COLO829 (cell line): ENCODE measurements at regions not wholly inside any gene's neighbourhood (a gene's known extent, or its start where the extent isn't known, plus 50 kb on each side); places are given as distances from the start of the nearest gene placed in this dataset.

Experiments
- DNase-seq: peaks from one replicate; pipeline ENCODE4 v3.0.0; 2012; ENCODE audit warnings: low spot score

DNA sequence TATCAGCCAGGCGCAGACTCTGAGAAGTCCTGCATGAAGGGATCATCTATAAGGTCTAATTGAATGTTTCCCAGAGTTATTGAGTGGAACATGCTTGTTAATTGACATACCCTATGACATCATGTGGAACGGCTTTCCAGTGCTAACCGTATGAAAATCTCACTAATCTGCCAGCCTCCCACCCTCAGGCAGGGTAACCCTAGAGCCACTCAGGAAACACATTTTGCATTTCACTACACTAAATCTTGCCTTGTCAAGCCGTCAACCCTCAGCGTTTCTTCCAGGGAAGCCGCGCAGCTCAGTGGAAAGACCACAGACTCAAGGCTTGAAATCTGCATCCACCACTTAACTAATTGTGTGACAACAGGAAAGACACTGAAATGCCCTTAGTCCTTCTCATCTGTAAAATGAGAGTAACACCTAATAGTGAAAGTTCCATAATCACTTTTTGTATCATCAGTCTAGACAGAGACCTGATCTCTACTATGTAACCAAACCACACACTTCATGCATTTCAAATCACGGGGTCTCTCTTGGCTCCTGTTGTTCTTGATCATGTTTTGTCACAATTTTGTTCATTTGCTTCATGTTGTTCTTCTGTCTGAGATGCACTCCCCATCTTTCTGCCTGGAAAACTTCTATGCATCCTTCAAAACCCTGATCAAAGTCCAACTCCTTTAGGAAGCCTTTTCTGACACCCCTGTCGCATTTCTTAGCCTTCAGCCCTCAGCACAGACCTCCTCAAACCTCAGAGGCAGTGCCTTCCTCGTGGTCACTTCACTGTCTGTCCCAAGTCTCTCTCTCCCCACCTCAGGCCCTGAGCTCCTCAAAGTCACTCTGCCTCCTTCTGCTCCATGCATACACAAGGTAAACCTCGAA, 246.5 kb downstream of the TOMM20 start:
- DNase-seq: no peak

DNA sequence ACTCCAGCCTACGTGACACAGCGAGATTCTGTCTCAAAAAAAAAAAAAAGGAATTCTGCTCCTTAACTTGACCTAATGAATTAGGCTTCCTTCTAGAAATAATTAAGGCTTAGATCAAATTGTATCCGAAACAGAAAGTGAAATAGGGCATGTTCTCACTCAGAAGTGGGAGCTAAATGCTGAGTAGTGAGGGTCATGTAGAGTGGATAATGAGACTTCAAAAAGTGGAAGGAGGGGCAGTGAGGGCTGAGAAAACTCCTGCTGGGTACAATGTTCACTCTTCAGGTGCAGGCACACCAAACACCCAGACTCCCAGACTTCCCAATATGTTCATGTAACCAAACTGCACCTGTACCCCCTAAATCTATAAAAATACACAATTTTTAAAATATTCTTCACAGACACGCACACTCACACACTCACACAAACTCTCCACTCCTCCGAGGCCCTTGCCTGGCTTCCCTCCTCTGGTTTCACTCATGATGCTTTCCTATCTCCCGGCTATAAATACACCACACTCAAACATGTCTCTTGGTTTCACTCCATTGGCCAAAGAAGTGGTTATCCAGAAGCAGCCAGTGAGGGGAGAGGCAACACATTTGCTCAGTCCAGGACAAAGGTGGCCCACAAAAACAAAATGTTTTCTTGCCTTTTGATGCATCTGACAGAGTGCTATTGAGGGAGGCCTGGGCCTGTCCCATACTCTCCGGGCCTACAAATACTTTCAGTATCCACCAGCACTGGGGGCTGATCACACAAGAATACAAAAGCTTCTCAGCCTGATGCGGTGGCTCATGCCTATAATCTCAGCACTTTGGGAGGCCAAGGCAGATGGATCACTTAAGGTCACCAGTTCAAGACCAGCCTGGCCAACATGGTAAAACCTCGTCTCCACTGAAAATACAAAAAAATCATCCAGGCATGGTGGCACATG, 249.2 kb downstream of the TOMM20 start:
- no peak for DNase-seq

- no peak for DNase-seq
Observed at GRCh38 chr1:234878288-234878687, 250.3 kb downstream of the TOMM20 start.

GRCh38 chr1:234877761-234878160, 250.9 kb downstream of the TOMM20 start:
- DNase-seq: no peak

DNA sequence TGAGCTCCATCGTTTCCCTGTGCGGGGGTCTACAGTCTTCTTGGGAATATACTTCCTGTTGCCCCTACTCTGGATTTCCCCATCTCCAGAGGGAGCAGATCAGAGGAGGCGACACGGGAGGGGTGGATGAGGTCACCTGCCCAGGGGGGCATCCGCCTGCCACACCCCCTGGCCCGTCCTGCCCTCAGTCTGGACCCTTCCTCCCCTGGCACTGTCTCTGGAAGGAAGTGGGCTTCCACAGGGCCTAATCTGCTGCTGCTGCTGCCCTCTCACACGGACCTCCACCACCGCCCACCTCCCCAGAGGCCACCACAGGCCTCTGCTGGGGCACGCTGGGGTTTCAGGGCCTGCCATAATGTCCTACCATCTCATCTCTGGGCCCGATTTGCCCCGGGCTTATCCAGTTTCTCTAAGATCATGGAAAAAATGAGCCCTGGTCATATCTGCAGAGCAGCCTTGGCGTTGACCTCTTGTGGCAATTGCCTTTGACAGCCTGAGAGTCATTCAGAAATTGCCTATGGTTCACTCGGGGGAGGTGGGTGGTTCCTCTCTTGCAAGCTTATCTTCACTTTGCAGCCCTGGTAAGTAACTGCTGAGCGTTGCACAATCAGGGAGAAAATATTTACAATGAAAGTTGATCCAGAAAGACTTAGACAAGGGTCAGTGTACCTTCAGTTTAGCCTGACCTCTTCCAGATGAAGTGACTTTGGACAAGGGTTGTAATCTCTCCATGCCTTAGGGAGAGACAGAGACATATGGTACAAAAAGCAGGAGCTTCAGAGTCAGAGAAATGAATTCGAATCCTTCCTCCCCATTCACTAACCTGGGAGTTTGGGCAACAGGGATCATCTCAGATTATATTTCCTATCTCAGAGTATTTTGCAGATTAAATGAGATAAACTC, 252.4 kb downstream of the TOMM20 start:
- DNase-seq: no peak

GRCh38 chr1:234875328-234875952, 253.2 kb downstream of the TOMM20 start:
- DNase-seq: no peak

GRCh38 chr1:234874291-234875288, 254.0 kb downstream of the TOMM20 start:
- no peak for DNase-seq

DNA sequence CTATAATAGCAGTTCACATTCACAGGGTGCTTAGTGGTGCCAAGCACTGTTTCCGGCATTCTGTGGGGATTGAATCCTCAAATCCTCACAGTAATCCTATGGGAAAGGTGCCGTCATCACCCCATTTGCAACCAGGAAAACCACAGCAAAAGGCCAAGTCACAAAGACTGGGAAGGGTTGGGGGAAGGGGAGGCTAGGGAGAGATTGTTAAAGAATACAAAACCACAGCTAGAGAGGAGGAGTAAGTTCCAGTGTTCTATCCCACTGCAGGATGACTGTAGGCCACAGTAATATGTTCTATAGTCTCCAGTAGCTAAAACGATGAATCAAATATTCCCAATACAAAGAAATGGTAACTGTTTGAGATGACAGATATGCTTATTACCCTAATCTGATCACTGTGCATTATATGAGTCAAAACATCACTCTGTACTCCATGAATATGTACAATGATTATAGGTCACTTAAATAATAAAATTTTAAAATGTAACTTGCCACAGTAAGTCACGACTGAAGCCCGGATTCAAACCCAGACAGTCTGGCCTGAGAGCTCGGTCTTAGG, 256.8 kb downstream of the TOMM20 start:
- no peak for DNase-seq

- no peak for DNase-seq
Observed at GRCh38 chr1:234871039-234871709, 257.5 kb downstream of the TOMM20 start.

GRCh38 chr1:234870020-234870981, 258.3 kb downstream of the TOMM20 start:
- no peak for DNase-seq

DNA sequence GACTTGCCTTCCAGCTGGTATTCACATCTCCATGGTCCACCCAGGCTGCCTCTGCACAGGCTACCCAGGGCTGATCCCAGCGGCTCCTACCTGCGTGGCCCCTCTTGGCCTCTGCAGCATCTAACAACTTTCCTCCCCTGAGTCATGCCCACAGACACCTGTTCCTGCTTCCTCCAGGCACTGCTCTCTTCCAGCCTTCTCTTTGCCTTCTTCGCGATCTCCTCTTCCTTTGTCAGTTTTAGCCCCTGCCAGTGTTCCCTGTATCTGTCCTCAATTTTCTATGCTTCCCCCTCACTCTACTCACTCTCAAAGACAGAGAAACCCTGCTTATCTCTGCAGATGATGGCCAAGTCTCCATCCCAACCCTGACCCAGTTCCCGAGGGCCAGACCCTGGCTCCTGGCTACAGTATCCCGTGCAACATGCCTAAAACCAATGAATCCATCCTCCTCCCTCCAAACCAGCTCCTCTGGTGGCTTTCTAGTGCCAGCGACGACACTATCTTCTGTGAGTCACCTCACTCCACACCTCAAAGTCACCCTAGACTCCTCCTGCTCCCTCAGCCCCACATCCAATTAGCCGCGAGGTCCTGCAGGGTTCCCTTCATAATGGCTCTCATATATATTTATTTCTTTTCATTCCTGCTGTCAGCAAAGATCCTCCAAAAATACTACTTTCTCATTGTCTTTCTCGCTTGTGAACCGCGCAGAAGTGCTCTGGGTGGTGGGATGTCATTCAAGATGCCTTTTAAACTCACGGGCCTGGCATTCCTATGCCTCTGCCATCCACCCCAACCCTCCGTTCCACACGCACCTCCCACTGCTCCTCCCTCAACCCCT, 259.2 kb downstream of the TOMM20 start:
- DNase-seq: no peak

GRCh38 chr1:234868296-234869147, 258.5 kb upstream of the IRF2BP2 start:
- no peak for DNase-seq

- peak; percentile 83 for DNase-seq
Observed at GRCh38 chr1:234866007-234866866, 256.3 kb upstream of the IRF2BP2 start.

- no peak for DNase-seq
Observed at GRCh38 chr1:234865171-234866006, 255.4 kb upstream of the IRF2BP2 start.
